ENCODE measurements at regions not wholly inside any gene's neighbourhood (a gene's known extent, or its start where the extent isn't known, plus 50 kb on each side); places are given as distances from the start of the nearest gene placed in this dataset.
A peak's percentile ranks its signal among the peaks of the same experiment; 100 is the strongest.

GRCh38 chr13:50122455-50122854, 107.2 kb downstream of the KCNRG start:
- Mint-ChIP-seq H3K9me3 (ENCODE audit: insufficient read depth) (no peaks in the 10 kb centered on the region), H3K27ac (peak overlapping the region; percentile 81), H3K4me1 (peaks cover 56% of the 10 kb centered on the region), H3K4me3 (peak overlapping the region; percentile 91), H3K27me3 (peaks cover 4% of the 10 kb centered on the region)
- Histone ChIP-seq H3K79me2 (ENCODE audit: control insufficient read depth, insufficient read depth, low read length) (peaks cover 82% of the 10 kb centered on the region), H3K27ac (ENCODE audit: low read length in 2 of 2) (peak overlapping the region; percentile 26 to 98), H3K27me3 (replicated peaks in 1 of 4; ENCODE audit: control extremely low read depth in 1 of 4, control insufficient read depth in 3 of 4, insufficient read depth in 4 of 4, low read length in 3 of 4) (peaks cover 0 to 2% (median under 1%) of the 10 kb centered on the region in 4 experiments), H2AFZ (ENCODE audit: insufficient read depth, low read depth, low read length, poor library complexity, severe bottlenecking) (no peak overlapping the region), H3K4me1 (ENCODE audit: control insufficient read depth in 2 of 2, insufficient read depth in 2 of 2, low read length in 2 of 2) (peaks cover 34 to 39% of the 10 kb centered on the region in 2 donors), H4K20me1 (ENCODE audit: control insufficient read depth, insufficient read depth, low read length, poor library complexity, severe bottlenecking) (peaks cover 16% of the 10 kb centered on the region), H3K4me3 (ENCODE audit: control extremely low read depth in 1 of 5, extremely low read depth in 1 of 5, insufficient read depth in 1 of 5, low read depth in 2 of 5, low read length in 4 of 5) (peak overlapping the region in 1 of 5 experiments; percentile 15), H3K36me3 (replicated peaks in 1 of 2; ENCODE audit: control extremely low read depth in 1 of 2, control insufficient read depth in 1 of 2, extremely low read depth in 1 of 2, insufficient read depth in 2 of 2, low read length in 1 of 2) (peaks cover 4 to 8% of the 10 kb centered on the region in 2 experiments), H3K9ac (ENCODE audit: low read length) (peak overlapping the region; percentile 81), H3K9me3 (ENCODE audit: control extremely low read depth in 1 of 3, control insufficient read depth in 2 of 3, insufficient read depth in 1 of 3, low read length in 2 of 3) (peaks cover 0 to 3% (median 0%) of the 10 kb centered on the region in 3 donors), H3K4me2 (replicated peaks; ENCODE audit: low read depth, low read length, poor library complexity, severe bottlenecking) (peak overlapping the region; percentile 85)
- intact Hi-C loops (cut with micrococcal nuclease), result loop anchor here (2.0 to 5.0 kb wide), 3 partner anchors 16 to 770 kb away; no protein-coding TSS in a partner anchor
- WGBS (ENCODE audit: insufficient coverage), result 100% methylated on average over 1 of the region's 1 CpG
- no peak for ATAC-seq (ENCODE audit: low read depth)
- no peak for TF ChIP-seq CTCF (IDR thresholded peaks at IDR 0.05)
- no peak for TF ChIP-seq EZH2 (IDR thresholded peaks at IDR 0.05; ENCODE audit: borderline replicate concordance, insufficient read depth, low read depth, low read length, poor library complexity, severe bottlenecking)
- ChIA-PET POLR2A (interaction anchor here (7.5 kb wide), 1 partner anchor 39 kb away, joined by 142 read pairs; no protein-coding TSS in a partner anchor), CTCF (interaction anchor here (1.5 to 5.6 kb wide), 3 partner anchors 40 to 125 kb away, joined by 4 to 34 read pairs (median 5); partner anchors contain the start of gene TRIM13)
- DNase-seq, result peak; percentile 61

GRCh38 chr13:50123002-50123401, 107.8 kb downstream of the KCNRG start:
- Mint-ChIP-seq H3K27me3 (peaks cover 4% of the 10 kb centered on the region), H3K27ac (peak overlapping the region; percentile 96), H3K4me3 (peak overlapping the region; percentile 91), H3K9me3 (ENCODE audit: insufficient read depth) (no peaks in the 10 kb centered on the region), H3K4me1 (peaks cover 59% of the 10 kb centered on the region)
- CTCF ChIA-PET, result interaction anchor here (0.6 to 11.5 kb wide), 10 partner anchors 12 to 789 kb away, joined by 3 to 195 read pairs (median 9); partner anchors contain the start of gene TRIM13
- no CpG with 5 or more reads among the region's 3 CpGs for WGBS (ENCODE audit: insufficient coverage)
- H3K27me3 ChIP-seq (replicated peaks in 1 of 4; ENCODE audit: control extremely low read depth in 1 of 4, control insufficient read depth in 3 of 4, insufficient read depth in 4 of 4, low read length in 3 of 4), result peaks cover 0 to 8% (median 3%) of the 10 kb centered on the region in 4 experiments
- peaks cover 40 to 44% of the 10 kb centered on the region in 2 donors for H3K4me1 ChIP-seq (ENCODE audit: control insufficient read depth in 2 of 2, insufficient read depth in 2 of 2, low read length in 2 of 2)
- TF ChIP-seq CTCF (IDR thresholded peaks at IDR 0.05), result no peak
- no peak for TF ChIP-seq EZH2 (IDR thresholded peaks at IDR 0.05; ENCODE audit: borderline replicate concordance, insufficient read depth, low read depth, low read length, poor library complexity, severe bottlenecking)
- intact Hi-C loops (cut with micrococcal nuclease), result loop anchor here (2.0 to 5.0 kb wide), 3 partner anchors 16 to 769 kb away; no protein-coding TSS in a partner anchor
- peak overlapping the region in 3 of 5 experiments; percentile 77 to 98 (median 96) for H3K4me3 ChIP-seq (ENCODE audit: control extremely low read depth in 1 of 5, extremely low read depth in 1 of 5, insufficient read depth in 1 of 5, low read depth in 2 of 5, low read length in 4 of 5)
- peak overlapping the region; percentile 26 to 98 for H3K27ac ChIP-seq (ENCODE audit: low read length in 2 of 2)
- H3K4me2 ChIP-seq (replicated peaks; ENCODE audit: low read depth, low read length, poor library complexity, severe bottlenecking), result peak overlapping the region; percentile 85
- H4K20me1 ChIP-seq (ENCODE audit: control insufficient read depth, insufficient read depth, low read length, poor library complexity, severe bottlenecking), result peaks cover 16% of the 10 kb centered on the region
- no peak for DNase-seq
- H3K36me3 ChIP-seq (replicated peaks in 1 of 2; ENCODE audit: control extremely low read depth in 1 of 2, control insufficient read depth in 1 of 2, extremely low read depth in 1 of 2, insufficient read depth in 2 of 2, low read length in 1 of 2), result peaks cover 4 to 8% of the 10 kb centered on the region in 2 experiments
- peak overlapping the region; percentile 81 for H3K9ac ChIP-seq (ENCODE audit: low read length)
- H3K9me3 ChIP-seq (ENCODE audit: control extremely low read depth in 1 of 3, control insufficient read depth in 2 of 3, insufficient read depth in 1 of 3, low read length in 2 of 3), result peaks cover 0 to 8% (median 0%) of the 10 kb centered on the region in 3 donors
- no peak overlapping the region for H2AFZ ChIP-seq (ENCODE audit: insufficient read depth, low read depth, low read length, poor library complexity, severe bottlenecking)
- no peak for ATAC-seq (ENCODE audit: low read depth)
- peaks cover 77% of the 10 kb centered on the region for H3K79me2 ChIP-seq (ENCODE audit: control insufficient read depth, insufficient read depth, low read length)
- POLR2A ChIA-PET, result interaction anchor here (1.1 to 7.5 kb wide), 6 partner anchors 15 to 788 kb away, joined by 3 to 142 read pairs (median 22); partner anchors contain the start of gene TRIM13
